ENCODE measurements at regions not wholly inside any gene's neighbourhood (a gene's known extent, or its start where the extent isn't known, plus 50 kb on each side); places are given as distances from the start of the nearest gene placed in this dataset.

- TF ChIP-seq MYNN (tag by site-specific recombination; IDR thresholded peaks at IDR 0.05; ENCODE audit: borderline replicate concordance) (no peak), ZNF18 (tag by site-specific recombination; IDR thresholded peaks at IDR 0.05) (no peak), CTCF (tag by site-specific recombination; IDR thresholded peaks at IDR 0.05) (no peak), ZFP69B (tag by site-specific recombination; IDR thresholded peaks at IDR 0.05) (no peak), ZNF211 (tag by site-specific recombination; IDR thresholded peaks at IDR 0.05; ENCODE audit: low read depth) (no peak), ZNF530 (tag by site-specific recombination; IDR thresholded peaks at IDR 0.05; ENCODE audit: low read depth) (no peak), GLIS2 (tag by site-specific recombination; IDR thresholded peaks at IDR 0.05) (no peak), ZNF670 (tag by site-specific recombination; IDR thresholded peaks at IDR 0.05; ENCODE audit: low read depth) (no peak)
Observed at GRCh38 chr2:4868466-4868865, 823.7 kb upstream of the SOX11 start.
